Endothelial cell of umbilical vein (primary cell): ENCODE measurements at regions not wholly inside any gene's neighbourhood (a gene's known extent, or its start where the extent isn't known, plus 50 kb on each side); places are given as distances from the start of the nearest gene placed in this dataset.

Source experiments
- BruUV-seq: library from RNA; stranded (reverse); fragments of 400-500 nt; replicated peaks from 2 replicates; lab custom pipeline; 2021; lab: Mats Ljungman, UMichigan
- CTCF ChIA-PET: fragments of 300-600, 350-600 bp; sonication (Branson Sonifier 250); formaldehyde crosslinking; loops from one replicate; lab custom pipeline; 2021; ENCODE audit warnings: antibody characterized with exemption, inconsistent platforms; lab: Charles Lee
- POLR2A ChIA-PET: fragments of 300-600, 350-600 bp; sonication (Branson Sonifier 250); formaldehyde crosslinking; loops from one replicate; lab custom pipeline; 2021; ENCODE audit warnings: antibody characterized with exemption, inconsistent platforms; lab: Charles Lee
- DNase-seq: peaks from one replicate; pipeline ENCODE4 v3.0.0-alpha.2; 2011; ENCODE audit warnings: low read depth, low spot score
- FAIRE-seq: peaks from 2 replicates; lab custom pipeline; 2011; peaks lifted over from hg19 to GRCh38; lab: Jason Lieb, UNC
- H2AFZ ChIP-seq: 2 replicates; pipeline ENCODE4 v1.6.0; 2012; ENCODE audit warnings: low read depth, low read length, control low read depth, inconsistent platforms
- H3K27ac ChIP-seq: 2 replicates; pipeline ENCODE4 v1.5.1; 2011; ENCODE audit warnings: low read depth, mild to moderate bottlenecking, control low read depth, low read length, moderate library complexity; ENCODE audit not compliant: insufficient read depth
- H3K27me3 ChIP-seq, 2 experiments: 2 replicates each; pipeline versions ENCODE4 v1.6.0 to v1.6.1; 2011; ENCODE audit warnings: low read length in 2 of 2, mixed read lengths in 1 of 2; ENCODE audit not compliant: control insufficient read depth in 2 of 2, insufficient read depth in 2 of 2
- H3K36me3 ChIP-seq, 2 experiments: 2 replicates in 1 of 2; 3 replicates in 1 of 2; pipeline ENCODE4 v1.5.1; 2011; ENCODE audit warnings: low read length in 2 of 2, mild to moderate bottlenecking in 1 of 2, moderate library complexity in 1 of 2; ENCODE audit not compliant: control insufficient read depth in 2 of 2, insufficient read depth in 2 of 2; ENCODE audit errors: extremely low read depth in 1 of 2
- H3K4me1 ChIP-seq: 3 replicates; pipeline ENCODE4 v1.5.1; 2011; ENCODE audit warnings: mild to moderate bottlenecking, low read length; ENCODE audit not compliant: control insufficient read depth, insufficient read depth; ENCODE audit errors: extremely low read depth
- H3K4me2 ChIP-seq: 2 replicates; pipeline ENCODE4 v1.6.1; 2011; ENCODE audit warnings: low read length, control low read depth, mixed read lengths; ENCODE audit not compliant: insufficient read depth
- H3K4me3 ChIP-seq, 3 experiments: fragments of 200-600 bp in 1 of 3; sonication (generic), shearing (Covaris generic) in 1 of 3; replicated peaks in 1 of 3; 2 replicates each; pipeline ENCODE4 v1.5.1; 2011 to 2016; ENCODE audit warnings: control low read depth in 3 of 3, low read length in 3 of 3, mild to moderate bottlenecking in 2 of 3, inconsistent platforms in 1 of 3, low read depth in 1 of 3, moderate library complexity in 1 of 3; ENCODE audit not compliant: insufficient read depth in 1 of 3
- H3K79me2 ChIP-seq: 2 replicates; pipeline ENCODE4 v1.6.0; 2012; ENCODE audit warnings: low read length, inconsistent platforms; ENCODE audit not compliant: control insufficient read depth, insufficient read depth
- H3K9ac ChIP-seq: replicated peaks from 2 replicates; pipeline ENCODE3; 2011; ENCODE audit warnings: low read length, control low read depth; ENCODE audit not compliant: insufficient read depth; ENCODE audit errors: extremely low read depth
- H3K9me1 ChIP-seq: replicated peaks from 3 replicates; pipeline ENCODE4 v1.6.0; 2011; ENCODE audit warnings: mild to moderate bottlenecking, low read length; ENCODE audit not compliant: control insufficient read depth, insufficient read depth; ENCODE audit errors: extremely low read depth
- H3K9me3 ChIP-seq: replicated peaks from 2 replicates; pipeline ENCODE4 v1.5.1; 2012; ENCODE audit warnings: low read length, inconsistent platforms; ENCODE audit not compliant: control insufficient read depth, insufficient read depth
- H4K20me1 ChIP-seq: replicated peaks from 2 replicates; pipeline ENCODE3; 2011; ENCODE audit warnings: mild to moderate bottlenecking, low read length; ENCODE audit not compliant: control insufficient read depth, insufficient read depth; ENCODE audit errors: extremely low read depth
- EZH2 ChIP-seq: IDR thresholded peaks from 2 replicates; pipeline ENCODE4 v1.6.1; 2012; ENCODE audit warnings: borderline replicate concordance, low read depth, mild to moderate bottlenecking, moderate library complexity, low read length, inconsistent platforms; ENCODE audit not compliant: severe bottlenecking
- FOS ChIP-seq: IDR thresholded peaks from 2 replicates; pipeline ENCODE4 v1.6.1; 2011; ENCODE audit warnings: mild to moderate bottlenecking, low read length, moderate library complexity, borderline replicate concordance; ENCODE audit not compliant: insufficient read depth
- GATA2 ChIP-seq: IDR thresholded peaks from 2 replicates; pipeline ENCODE4 v1.7.0; 2011; ENCODE audit warnings: low read depth, mild to moderate bottlenecking, moderate library complexity, mixed read lengths, low read length; ENCODE audit not compliant: insufficient read length, insufficient read depth
- JUN ChIP-seq: IDR thresholded peaks from 2 replicates; pipeline ENCODE4 v1.6.1; 2011; ENCODE audit warnings: borderline replicate concordance, low read depth; ENCODE audit not compliant: insufficient read length, insufficient read depth
- MYC ChIP-seq: IDR thresholded peaks from one replicate; pipeline ENCODE4 v1.6.1; 2011; ENCODE audit warnings: mild to moderate bottlenecking, low read depth, low read length
- POLR2A ChIP-seq: IDR thresholded peaks from 2 replicates; pipeline ENCODE4 v1.6.1; 2012; ENCODE audit warnings: low read depth, mild to moderate bottlenecking, control low read depth, low read length
- POLR2AphosphoS5 ChIP-seq: IDR thresholded peaks from 2 replicates; pipeline ENCODE4 v1.6.1; 2012; ENCODE audit warnings: low read depth, mild to moderate bottlenecking, control low read depth, low read length, moderate library complexity; ENCODE audit not compliant: insufficient read depth
- dilution Hi-C: fragments of 300-500 bp; cut with MboI; formaldehyde crosslinking; loops from one replicate; pipeline ENCODE4 v1.15.0; 2019; ENCODE audit warnings: low sequenced_read_pairs; ENCODE audit not compliant: extremely low pct_ligation_motif_present
- intact Hi-C: fragments of 100-400 bp; cut with micrococcal nuclease; formaldehyde crosslinking; loops from one replicate; pipeline ENCODE4 v1.10.0; 2022
- TF ChIP-seq, protein P1 (sequence below), 2 donors: IDR thresholded peaks; 1 replicate in 1 of 2; 2 replicates in 1 of 2; pipeline ENCODE4 v1.5.1; 2011; ENCODE audit warnings: low read length in 2 of 2, mild to moderate bottlenecking in 2 of 2, moderate library complexity in 2 of 2, control low read depth in 1 of 2, inconsistent platforms in 1 of 2, low read depth in 1 of 2; ENCODE audit not compliant: insufficient read depth in 1 of 2; ENCODE audit errors: extremely low read depth in 1 of 2
- TF ChIP-seq, protein P2 (sequence below): IDR thresholded peaks from 2 replicates; pipeline ENCODE4 v1.6.1; 2011; ENCODE audit not compliant: insufficient read depth, insufficient read length

DNA sequence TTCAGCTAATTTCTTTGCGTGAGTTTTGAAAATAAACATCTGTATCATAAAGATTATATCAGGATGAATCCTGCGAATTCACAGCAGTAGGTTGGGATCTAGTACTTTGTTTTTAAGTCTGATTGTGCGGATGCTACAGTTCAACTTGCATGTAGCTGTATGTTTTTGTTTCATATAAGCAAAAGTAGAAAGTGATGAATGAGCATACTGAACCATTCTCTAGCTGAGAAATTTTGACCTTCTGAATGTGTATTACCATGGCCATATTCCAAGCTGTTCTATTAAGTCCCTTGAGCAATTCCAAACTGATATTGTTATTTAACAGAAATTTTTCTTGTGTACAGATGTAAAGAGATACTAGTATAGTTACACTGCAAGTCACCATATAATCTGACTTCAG lies 358.8 kb upstream of the MEOX2 start:
- POLR2A ChIA-PET: no interaction called here
- no peak overlapping the region for H3K4me3 ChIP-seq
- no peak overlapping the region for H3K9ac ChIP-seq
- H3K9me3 ChIP-seq: no peaks in the 10 kb centered on the region
- H3K9me1 ChIP-seq: no peaks in the 10 kb centered on the region
- no peaks in the 10 kb centered on the region for H3K36me3 ChIP-seq
- H3K4me1 ChIP-seq: no peaks in the 10 kb centered on the region
- H3K4me2 ChIP-seq: no peak overlapping the region
- TF ChIP-seq GATA2 (no peak), FOS (no peak), POLR2A (no peak), MYC (no peak), POLR2AphosphoS5 (no peak), JUN (no peak), EZH2 (no peak)
- TF ChIP-seq, protein P1, sequence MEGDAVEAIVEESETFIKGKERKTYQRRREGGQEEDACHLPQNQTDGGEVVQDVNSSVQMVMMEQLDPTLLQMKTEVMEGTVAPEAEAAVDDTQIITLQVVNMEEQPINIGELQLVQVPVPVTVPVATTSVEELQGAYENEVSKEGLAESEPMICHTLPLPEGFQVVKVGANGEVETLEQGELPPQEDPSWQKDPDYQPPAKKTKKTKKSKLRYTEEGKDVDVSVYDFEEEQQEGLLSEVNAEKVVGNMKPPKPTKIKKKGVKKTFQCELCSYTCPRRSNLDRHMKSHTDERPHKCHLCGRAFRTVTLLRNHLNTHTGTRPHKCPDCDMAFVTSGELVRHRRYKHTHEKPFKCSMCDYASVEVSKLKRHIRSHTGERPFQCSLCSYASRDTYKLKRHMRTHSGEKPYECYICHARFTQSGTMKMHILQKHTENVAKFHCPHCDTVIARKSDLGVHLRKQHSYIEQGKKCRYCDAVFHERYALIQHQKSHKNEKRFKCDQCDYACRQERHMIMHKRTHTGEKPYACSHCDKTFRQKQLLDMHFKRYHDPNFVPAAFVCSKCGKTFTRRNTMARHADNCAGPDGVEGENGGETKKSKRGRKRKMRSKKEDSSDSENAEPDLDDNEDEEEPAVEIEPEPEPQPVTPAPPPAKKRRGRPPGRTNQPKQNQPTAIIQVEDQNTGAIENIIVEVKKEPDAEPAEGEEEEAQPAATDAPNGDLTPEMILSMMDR (IDR thresholded peaks at IDR 0.05; ENCODE audit: extremely low read depth in 1 of 2, insufficient read depth in 1 of 2, low read depth in 1 of 2, low read length in 2 of 2): no peak
- TF ChIP-seq, protein P2, sequence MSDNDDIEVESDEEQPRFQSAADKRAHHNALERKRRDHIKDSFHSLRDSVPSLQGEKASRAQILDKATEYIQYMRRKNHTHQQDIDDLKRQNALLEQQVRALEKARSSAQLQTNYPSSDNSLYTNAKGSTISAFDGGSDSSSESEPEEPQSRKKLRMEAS: no peak
- no peaks in the 10 kb centered on the region for H4K20me1 ChIP-seq
- H3K79me2 ChIP-seq: no peaks in the 10 kb centered on the region
- no peaks in the 10 kb centered on the region for H3K27me3 ChIP-seq
- no peak overlapping the region for H3K27ac ChIP-seq
- CTCF ChIA-PET: interaction anchor here (1.0 kb wide), 1 partner anchor 13 kb away, joined by 3 read pairs; no protein-coding TSS in a partner anchor
- DNase-seq: no peak
- no peak overlapping the region for H2AFZ ChIP-seq
- no TSS peak for BruUV-seq
- dilution Hi-C loops (no loop called here), intact Hi-C loops (no loop called here)
- no peak for FAIRE-seq
